Activated CD8-positive, alpha-beta T cell treated with anti-CD3 and anti-CD28 coated beads for 36 hours (primary cell): ENCODE measurements at regions not wholly inside any gene's neighbourhood (a gene's known extent, or its start where the extent isn't known, plus 50 kb on each side); places are given as distances from the start of the nearest gene placed in this dataset.

Experiments
- ATAC-seq: fragments of 200-7000 bp; cut with Tn5 transposase; one replicate; pipeline ENCODE4 v1.10.0; 2021; ENCODE audit warnings: mild to moderate bottlenecking, moderate library complexity
- CTCF ChIA-PET: fragments of 350-600 bp; sonication (Branson Sonifier 250); formaldehyde crosslinking; loops from one replicate; lab custom pipeline; 2021; ENCODE audit warnings: antibody characterized with exemption; lab: Charles Lee
- POLR2A ChIA-PET: fragments of 350-600 bp; sonication (Branson Sonifier 250); formaldehyde crosslinking; loops from one replicate; lab custom pipeline; 2021; ENCODE audit warnings: antibody characterized with exemption; lab: Charles Lee
- DNase-seq: peaks from one replicate; pipeline ENCODE4 v3.0.0-alpha.2; 2020
- H3K27ac Mint-ChIP-seq: one replicate; pipeline ENCODE4 v1.8.0; 2021; ENCODE audit warnings: mild to moderate bottlenecking, mixed read lengths
- H3K27me3 Mint-ChIP-seq: one replicate; pipeline ENCODE4 v1.8.0; 2021; ENCODE audit warnings: mixed read lengths
- H3K36me3 Mint-ChIP-seq: one replicate; pipeline ENCODE4 v1.8.0; 2021; ENCODE audit warnings: low read depth, mixed read lengths
- H3K4me1 Mint-ChIP-seq: one replicate; pipeline ENCODE4 v1.8.0; 2021; ENCODE audit warnings: low read depth, mixed read lengths
- H3K4me3 Mint-ChIP-seq: one replicate; pipeline ENCODE4 v1.8.0; 2021; ENCODE audit warnings: mild to moderate bottlenecking, moderate library complexity, mixed read lengths
- H3K9me3 Mint-ChIP-seq: one replicate; pipeline ENCODE4 v1.8.0; 2021; ENCODE audit warnings: mixed read lengths
- intact Hi-C: fragments of 100-400 bp; cut with micrococcal nuclease; formaldehyde crosslinking; loops from one replicate; pipeline ENCODE4 v1.10.0; 2022
- TF ChIP-seq, protein P1 (sequence below): fragments of 200-600 bp; IDR thresholded peaks from one replicate; pipeline ENCODE4 v1.8.0; 2022; ENCODE audit warnings: antibody characterized with exemption, mild to moderate bottlenecking

DNA sequence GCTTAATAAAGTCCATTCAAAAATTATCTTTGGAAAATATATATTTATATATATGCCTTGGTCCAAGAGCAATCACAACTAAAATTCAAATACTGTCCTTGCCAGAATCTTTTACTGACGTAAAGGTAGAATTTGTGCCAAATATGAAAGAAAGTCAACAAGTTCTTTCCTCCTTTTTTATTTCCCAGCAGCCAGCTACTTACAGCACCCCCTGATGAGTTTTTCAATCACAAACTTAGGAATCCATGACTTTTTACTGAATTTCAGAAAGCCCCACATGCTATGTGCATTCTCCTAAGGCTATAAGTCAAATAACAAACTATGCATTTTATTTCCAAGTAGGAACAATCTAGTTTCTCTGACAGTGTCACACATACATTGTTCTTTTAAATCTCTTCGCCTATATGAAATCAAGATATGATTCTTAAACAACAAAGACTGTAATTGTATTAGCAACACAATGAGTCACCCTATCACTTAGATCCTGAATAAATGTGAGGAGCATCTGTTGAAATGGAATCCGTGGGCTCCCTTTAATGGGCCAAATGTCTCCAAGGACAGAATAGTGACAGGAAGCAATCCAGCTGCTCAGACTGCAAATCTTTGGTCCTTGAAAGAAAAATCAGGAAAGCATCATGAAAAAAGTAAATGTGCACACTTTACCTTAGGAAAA lies 271.4 kb downstream of the DUSP6 start:
- intact Hi-C loops, result no loop called here
- Mint-ChIP-seq H3K36me3 (no peaks in the 10 kb centered on the region), H3K4me3 (no peak overlapping the region), H3K27me3 (peaks cover 19% of the 10 kb centered on the region), H3K9me3 (no peaks in the 10 kb centered on the region), H3K27ac (no peak overlapping the region), H3K4me1 (peaks cover 8% of the 10 kb centered on the region)
- CTCF ChIA-PET, result interaction anchor here (1.3 to 2.2 kb wide), 2 partner anchors 9 to 62 kb away, joined by 4 to 7 read pairs; no protein-coding TSS in a partner anchor
- TF ChIP-seq, protein P1, sequence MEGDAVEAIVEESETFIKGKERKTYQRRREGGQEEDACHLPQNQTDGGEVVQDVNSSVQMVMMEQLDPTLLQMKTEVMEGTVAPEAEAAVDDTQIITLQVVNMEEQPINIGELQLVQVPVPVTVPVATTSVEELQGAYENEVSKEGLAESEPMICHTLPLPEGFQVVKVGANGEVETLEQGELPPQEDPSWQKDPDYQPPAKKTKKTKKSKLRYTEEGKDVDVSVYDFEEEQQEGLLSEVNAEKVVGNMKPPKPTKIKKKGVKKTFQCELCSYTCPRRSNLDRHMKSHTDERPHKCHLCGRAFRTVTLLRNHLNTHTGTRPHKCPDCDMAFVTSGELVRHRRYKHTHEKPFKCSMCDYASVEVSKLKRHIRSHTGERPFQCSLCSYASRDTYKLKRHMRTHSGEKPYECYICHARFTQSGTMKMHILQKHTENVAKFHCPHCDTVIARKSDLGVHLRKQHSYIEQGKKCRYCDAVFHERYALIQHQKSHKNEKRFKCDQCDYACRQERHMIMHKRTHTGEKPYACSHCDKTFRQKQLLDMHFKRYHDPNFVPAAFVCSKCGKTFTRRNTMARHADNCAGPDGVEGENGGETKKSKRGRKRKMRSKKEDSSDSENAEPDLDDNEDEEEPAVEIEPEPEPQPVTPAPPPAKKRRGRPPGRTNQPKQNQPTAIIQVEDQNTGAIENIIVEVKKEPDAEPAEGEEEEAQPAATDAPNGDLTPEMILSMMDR, result no peak
- ATAC-seq, result no peak
- no peak for DNase-seq
- POLR2A ChIA-PET, result no interaction called here

DNA sequence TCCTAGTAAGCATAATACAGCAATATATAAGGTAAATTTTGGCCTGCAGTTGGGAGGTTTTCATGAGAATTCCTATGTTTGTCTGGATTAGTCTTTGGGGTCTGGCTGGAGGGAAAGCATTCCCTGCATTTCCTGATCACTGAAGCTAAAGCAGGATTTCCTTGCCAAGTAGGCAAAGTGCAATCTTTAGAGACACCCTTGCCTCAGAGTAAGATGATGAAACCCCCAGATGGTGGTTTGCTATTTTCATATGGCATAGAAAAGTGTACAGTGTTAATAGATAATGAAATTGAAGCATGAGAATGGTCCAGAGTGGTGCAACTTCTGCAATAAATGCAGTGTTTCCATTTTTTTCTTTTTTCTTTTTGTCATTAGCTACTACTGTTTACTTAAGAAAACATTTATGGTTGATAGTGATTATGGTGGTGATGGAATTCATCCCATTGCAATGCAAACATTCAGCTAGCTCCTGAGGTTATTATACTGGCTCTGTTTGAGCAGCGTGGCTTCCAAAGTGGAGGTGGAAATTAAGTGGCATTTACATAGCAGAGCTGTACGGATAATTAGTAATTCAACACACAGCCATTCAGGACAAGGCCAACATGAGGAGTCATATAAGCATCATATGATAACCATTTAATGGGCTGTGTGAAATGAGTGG lies 276.3 kb downstream of the DUSP6 start:
- POLR2A ChIA-PET, result no interaction called here
- Mint-ChIP-seq H3K27ac (no peak overlapping the region), H3K27me3 (peaks cover under 1% of the 10 kb centered on the region), H3K36me3 (no peaks in the 10 kb centered on the region), H3K9me3 (no peaks in the 10 kb centered on the region), H3K4me1 (peaks cover 4% of the 10 kb centered on the region), H3K4me3 (no peak overlapping the region)
- CTCF ChIA-PET, result interaction anchor here (0.8 to 1.2 kb wide), 3 partner anchors 10 to 25 kb away, joined by 3 to 4 read pairs (median 3); no protein-coding TSS in a partner anchor
- DNase-seq (no peak), ATAC-seq (no peak)
- TF ChIP-seq, protein P1, result no peak
- intact Hi-C loops, result no loop called here

DNA sequence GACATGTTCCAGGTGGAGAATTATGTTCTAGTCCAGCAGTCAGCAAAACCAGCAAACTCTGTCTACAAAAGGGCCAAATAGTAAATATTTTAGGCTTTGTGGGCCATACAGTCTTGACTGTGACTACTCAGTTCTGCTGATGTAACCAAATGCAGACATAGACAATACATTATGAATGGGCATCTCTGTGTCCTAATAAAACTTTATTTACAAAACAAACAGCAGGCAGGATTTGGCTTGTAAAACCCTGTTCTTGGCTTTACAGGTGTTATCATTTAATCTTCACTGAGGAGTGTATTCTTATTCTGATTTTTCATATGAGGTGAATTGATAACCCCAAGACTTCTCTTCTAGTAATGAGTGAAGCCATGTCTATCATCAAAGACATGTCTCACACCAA lies 278.6 kb downstream of the DUSP6 start:
- POLR2A ChIA-PET, result no interaction called here
- no peak for ATAC-seq
- intact Hi-C loops, result no loop called here

DNA sequence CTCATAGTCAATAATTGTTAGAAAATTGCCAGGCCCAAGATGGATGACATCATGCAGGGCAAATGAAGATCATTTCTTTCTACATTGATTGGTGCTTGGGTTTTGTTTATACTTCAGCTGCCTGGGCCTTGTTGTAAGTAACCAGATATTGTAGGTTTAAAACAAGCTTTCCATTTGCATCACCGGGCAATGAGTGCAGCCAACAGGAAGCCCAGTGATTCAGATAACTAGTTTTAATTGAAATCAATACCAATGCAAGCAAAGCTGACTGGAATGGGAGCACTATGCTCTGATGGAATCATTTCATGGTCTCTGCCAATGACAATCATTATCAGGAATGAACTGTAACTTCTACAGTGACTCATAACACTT lies 279.3 kb downstream of the DUSP6 start:
- intact Hi-C loops, result no loop called here
- Mint-ChIP-seq H3K27ac (no peak overlapping the region), H3K4me1 (peaks cover 9% of the 10 kb centered on the region), H3K4me3 (no peak overlapping the region), H3K9me3 (no peaks in the 10 kb centered on the region), H3K36me3 (no peaks in the 10 kb centered on the region), H3K27me3 (no peaks in the 10 kb centered on the region)
- ChIA-PET POLR2A (no interaction called here), CTCF (no interaction called here)
- ATAC-seq (peak; percentile 24), DNase-seq (no peak)
- TF ChIP-seq, protein P1, result no peak

More for the DNA sequence above, 278.6 kb downstream of the DUSP6 start:
- Mint-ChIP-seq H3K4me3 (no peak overlapping the region), H3K36me3 (no peaks in the 10 kb centered on the region), H3K9me3 (no peaks in the 10 kb centered on the region), H3K4me1 (peaks cover 9% of the 10 kb centered on the region), H3K27me3 (no peaks in the 10 kb centered on the region), H3K27ac (no peak overlapping the region)
- TF ChIP-seq, protein P1, result no peak
- CTCF ChIA-PET, result no interaction called here
- no peak for DNase-seq
